NCI-H446 (cell line): ENCODE measurements at regions not wholly inside any gene's neighbourhood (a gene's known extent, or its start where the extent isn't known, plus 50 kb on each side); places are given as distances from the start of the nearest gene placed in this dataset.

Experiments used
- DNase-seq, 2 experiments: peaks; one replicate each; lab custom pipeline; 2025; lab: John Stamatoyannopoulos, UW

GRCh38 chr4:99712530-99712929, 54.9 kb upstream of the C4orf54 start:
- DNase-seq: no peak

- DNase-seq: no peak
Observed at GRCh38 chr4:99712099-99712498, 54.5 kb upstream of the C4orf54 start.

- DNase-seq: no peak
Observed at GRCh38 chr4:99711657-99712056, 54.0 kb upstream of the C4orf54 start.

GRCh38 chr4:99710681-99711345, 53.2 kb upstream of the C4orf54 start:
- no peak for DNase-seq

- no peak for DNase-seq
Observed at GRCh38 chr4:99710020-99710419, 52.4 kb upstream of the C4orf54 start.

- DNase-seq: no peak
Observed at GRCh38 chr4:99708551-99708950, 50.9 kb upstream of the C4orf54 start.
